Nephron progenitor cell (in vitro differentiated cells): ENCODE measurements at regions not wholly inside any gene's neighbourhood (a gene's known extent, or its start where the extent isn't known, plus 50 kb on each side); places are given as distances from the start of the nearest gene placed in this dataset.

ENCODE experiments used
- DNase-seq: peaks from one replicate; pipeline ENCODE4 v3.0.0; 2021
- H3K27ac Mint-ChIP-seq: 2 replicates; pipeline ENCODE4 v1.8.0; 2021; ENCODE audit warnings: mild to moderate bottlenecking, moderate library complexity, mixed read lengths
- H3K27me3 Mint-ChIP-seq: 2 replicates; pipeline ENCODE4 v1.8.0; 2021; ENCODE audit warnings: mild to moderate bottlenecking, low read depth, mixed read lengths; ENCODE audit not compliant: poor library complexity
- H3K36me3 Mint-ChIP-seq: 2 replicates; pipeline ENCODE4 v1.8.0; 2021; ENCODE audit warnings: low read depth, mixed read lengths
- H3K4me1 Mint-ChIP-seq: 2 replicates; pipeline ENCODE4 v1.8.0; 2021; ENCODE audit warnings: mixed read lengths
- H3K4me3 Mint-ChIP-seq: 2 replicates; pipeline ENCODE4 v1.8.0; 2021; ENCODE audit warnings: mild to moderate bottlenecking, moderate library complexity, mixed read lengths
- H3K9me3 Mint-ChIP-seq: 2 replicates; pipeline ENCODE4 v1.8.0; 2021; ENCODE audit warnings: mild to moderate bottlenecking, moderate library complexity, mixed read lengths
- TF ChIP-seq, protein P1 (sequence below): fragments of 200-600 bp; sonication (generic); IDR thresholded peaks from 2 replicates; pipeline ENCODE4 v1.5.0; 2021; ENCODE audit warnings: antibody characterized with exemption

DNA sequence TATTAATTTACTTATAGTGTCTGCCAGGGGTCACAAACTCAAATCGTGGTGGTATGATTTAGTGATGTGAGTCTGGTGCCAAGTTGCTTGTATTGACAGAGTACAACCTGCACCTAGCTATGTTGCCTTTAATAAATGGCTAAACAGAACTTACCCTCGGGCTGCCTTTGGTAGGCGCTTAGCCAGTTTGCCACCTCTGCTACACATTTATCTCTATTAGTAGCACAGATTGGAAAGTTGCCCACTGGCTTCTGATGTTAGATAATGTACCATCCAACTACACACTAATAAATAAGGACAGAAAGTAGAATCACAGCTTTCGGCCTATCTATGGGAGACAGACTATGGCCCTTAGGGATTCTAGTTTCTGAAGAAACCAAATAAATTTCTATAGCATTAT is 368.4 kb downstream of the MAN2A1 start:
- peaks cover 2% of the 10 kb centered on the region for H3K27me3 Mint-ChIP-seq

DNA sequence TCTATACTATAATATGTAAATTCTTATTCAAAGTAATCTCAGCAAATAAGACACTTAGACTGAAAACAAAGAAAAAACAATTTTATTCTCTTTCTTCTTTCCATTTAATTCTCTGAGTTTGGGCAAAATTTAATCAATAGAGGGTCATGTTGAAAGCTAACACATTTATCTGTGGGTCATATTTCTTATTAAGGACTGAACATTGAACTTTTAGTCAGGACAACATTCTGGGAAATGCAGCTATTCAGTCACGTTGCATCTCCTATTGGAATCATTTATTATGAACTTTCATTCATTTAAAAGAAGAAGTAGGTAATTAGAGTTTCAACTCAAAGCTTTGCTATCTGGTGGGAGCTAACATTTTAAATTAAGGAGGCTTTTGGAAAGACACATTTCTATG is 372.5 kb downstream of the MAN2A1 start:
- no peaks in the 10 kb centered on the region for H3K9me3 Mint-ChIP-seq
- H3K4me3 Mint-ChIP-seq: no peak overlapping the region
- peaks cover 2% of the 10 kb centered on the region for H3K27me3 Mint-ChIP-seq
- no peak overlapping the region for H3K27ac Mint-ChIP-seq
- DNase-seq: no peak
- H3K36me3 Mint-ChIP-seq: no peaks in the 10 kb centered on the region
- TF ChIP-seq, protein P1, sequence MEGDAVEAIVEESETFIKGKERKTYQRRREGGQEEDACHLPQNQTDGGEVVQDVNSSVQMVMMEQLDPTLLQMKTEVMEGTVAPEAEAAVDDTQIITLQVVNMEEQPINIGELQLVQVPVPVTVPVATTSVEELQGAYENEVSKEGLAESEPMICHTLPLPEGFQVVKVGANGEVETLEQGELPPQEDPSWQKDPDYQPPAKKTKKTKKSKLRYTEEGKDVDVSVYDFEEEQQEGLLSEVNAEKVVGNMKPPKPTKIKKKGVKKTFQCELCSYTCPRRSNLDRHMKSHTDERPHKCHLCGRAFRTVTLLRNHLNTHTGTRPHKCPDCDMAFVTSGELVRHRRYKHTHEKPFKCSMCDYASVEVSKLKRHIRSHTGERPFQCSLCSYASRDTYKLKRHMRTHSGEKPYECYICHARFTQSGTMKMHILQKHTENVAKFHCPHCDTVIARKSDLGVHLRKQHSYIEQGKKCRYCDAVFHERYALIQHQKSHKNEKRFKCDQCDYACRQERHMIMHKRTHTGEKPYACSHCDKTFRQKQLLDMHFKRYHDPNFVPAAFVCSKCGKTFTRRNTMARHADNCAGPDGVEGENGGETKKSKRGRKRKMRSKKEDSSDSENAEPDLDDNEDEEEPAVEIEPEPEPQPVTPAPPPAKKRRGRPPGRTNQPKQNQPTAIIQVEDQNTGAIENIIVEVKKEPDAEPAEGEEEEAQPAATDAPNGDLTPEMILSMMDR: no peak
- H3K4me1 Mint-ChIP-seq: no peaks in the 10 kb centered on the region

More for the DNA sequence above, 368.4 kb downstream of the MAN2A1 start:
- no peaks in the 10 kb centered on the region for H3K9me3 Mint-ChIP-seq
- H3K36me3 Mint-ChIP-seq: no peaks in the 10 kb centered on the region
- H3K27ac Mint-ChIP-seq: no peak overlapping the region
- no peaks in the 10 kb centered on the region for H3K4me1 Mint-ChIP-seq
- DNase-seq: no peak
- no peak overlapping the region for H3K4me3 Mint-ChIP-seq
- TF ChIP-seq, protein P1: no peak

DNA sequence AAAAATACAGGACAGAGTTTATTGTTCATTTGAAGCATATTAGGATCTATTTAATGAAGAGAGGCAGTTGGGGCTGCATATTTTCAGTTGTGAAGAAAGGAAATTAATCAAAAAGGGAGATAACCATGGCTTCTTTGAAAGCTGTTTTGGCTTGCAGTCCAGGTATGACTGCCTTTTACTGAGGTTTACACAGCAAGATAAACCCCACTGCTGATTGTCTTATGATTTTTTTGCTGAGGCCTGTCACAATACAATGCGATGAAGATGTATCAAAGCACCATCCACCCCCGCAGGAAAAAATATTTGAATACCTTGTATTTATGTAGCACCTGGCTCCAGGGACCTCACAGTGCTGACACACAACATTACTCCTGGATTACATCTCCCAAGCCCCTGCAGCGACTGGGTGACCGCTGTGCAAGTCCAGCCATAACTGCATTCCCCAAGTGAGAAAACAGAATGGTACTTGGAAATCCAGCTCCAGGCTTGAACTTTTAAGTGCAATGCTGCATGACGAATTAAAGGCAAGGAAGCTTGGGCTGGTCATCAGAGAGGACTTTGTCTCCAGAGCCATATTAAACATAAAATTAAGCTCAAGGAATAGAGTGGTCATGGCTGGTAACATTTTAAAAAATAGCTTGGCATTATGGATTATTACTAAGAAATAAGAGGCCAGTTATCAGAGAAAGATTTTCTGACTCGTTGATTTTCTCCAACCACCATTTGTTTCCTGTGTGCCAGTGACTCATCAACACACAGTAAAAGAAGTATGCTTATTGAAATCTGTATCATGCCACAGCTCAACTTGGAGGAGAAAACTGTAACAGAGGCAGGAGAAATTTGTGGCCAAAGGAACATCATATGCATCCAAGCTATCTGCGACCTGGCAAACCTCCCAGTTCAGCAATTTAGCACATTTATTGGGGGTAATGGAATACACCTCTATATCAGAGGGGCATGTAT is 374.2 kb downstream of the MAN2A1 start:
- Mint-ChIP-seq H3K9me3 (peaks cover 13% of the 10 kb centered on the region), H3K27me3 (peaks cover 2% of the 10 kb centered on the region), H3K27ac (no peak overlapping the region), H3K4me3 (no peak overlapping the region), H3K36me3 (no peaks in the 10 kb centered on the region), H3K4me1 (no peaks in the 10 kb centered on the region)
- no peak for DNase-seq
- TF ChIP-seq, protein P1: no peak

DNA sequence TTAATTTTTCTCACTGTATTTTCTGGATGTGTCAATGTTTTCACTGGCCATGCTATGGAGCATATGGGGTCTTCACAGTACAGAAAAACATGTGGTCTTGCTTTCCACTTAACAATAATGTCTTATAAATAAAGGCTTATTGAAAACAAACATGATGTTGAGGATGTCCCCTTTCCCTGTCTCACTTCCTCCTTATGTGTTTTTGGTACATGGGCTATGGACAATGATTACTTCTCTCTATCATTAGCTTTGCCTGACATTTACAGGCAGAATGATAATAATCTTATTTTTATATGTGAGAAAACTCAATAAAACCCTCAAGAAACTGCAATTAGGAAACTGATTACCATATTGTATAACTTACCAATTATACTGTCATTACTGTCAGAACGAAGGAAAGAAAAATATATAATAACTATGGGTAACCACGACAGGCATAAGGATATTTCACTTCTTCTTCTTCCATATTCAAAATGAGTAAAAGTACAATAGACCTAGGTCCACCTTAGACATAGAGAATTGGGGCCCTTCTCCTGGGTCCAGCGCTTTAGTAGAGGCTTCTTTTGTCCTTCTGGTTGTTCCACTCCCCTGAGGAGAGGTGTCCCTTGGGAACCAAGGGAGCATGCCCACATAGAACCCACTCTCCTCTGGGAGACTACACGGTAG is 375.0 kb downstream of the MAN2A1 start:
- Mint-ChIP-seq H3K36me3 (no peaks in the 10 kb centered on the region), H3K4me3 (no peak overlapping the region), H3K27ac (no peak overlapping the region), H3K9me3 (peaks cover 21% of the 10 kb centered on the region), H3K27me3 (peaks cover 2% of the 10 kb centered on the region), H3K4me1 (no peaks in the 10 kb centered on the region)
- TF ChIP-seq, protein P1: no peak
- no peak for DNase-seq

DNA sequence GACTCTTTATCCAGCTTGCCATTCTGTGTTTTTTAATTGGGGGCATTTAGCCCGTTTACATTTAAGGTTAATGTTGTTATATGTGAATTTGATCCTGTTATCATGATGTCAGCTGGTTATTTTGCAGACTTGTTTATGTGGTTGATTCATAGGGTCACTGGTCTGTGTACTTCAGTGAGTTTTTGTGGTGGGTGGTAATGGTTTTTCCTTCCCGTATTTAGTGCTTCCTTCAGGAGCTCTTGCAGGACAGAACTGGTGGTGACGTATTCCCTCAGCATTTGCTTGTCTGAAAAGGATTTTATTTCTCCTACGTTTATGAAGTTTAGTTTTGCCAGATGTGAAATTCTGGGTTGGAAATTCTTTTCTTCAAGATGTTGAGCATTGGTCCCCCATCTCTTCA is 381.1 kb downstream of the MAN2A1 start:
- Mint-ChIP-seq H3K4me3 (no peak overlapping the region), H3K9me3 (peaks cover 68% of the 10 kb centered on the region), H3K36me3 (peaks cover 10% of the 10 kb centered on the region), H3K27ac (no peak overlapping the region), H3K4me1 (no peaks in the 10 kb centered on the region), H3K27me3 (no peaks in the 10 kb centered on the region)
- TF ChIP-seq, protein P1: no peak
- DNase-seq: no peak
